SK-N-SH treated with all-trans-retinoic acid at 6 μM for 48 hours (cell line): ENCODE measurements at regions not wholly inside any gene's neighbourhood (a gene's known extent, or its start where the extent isn't known, plus 50 kb on each side); places are given as distances from the start of the nearest gene placed in this dataset.

Experiments used
- ATAC-seq: fragments of 200-7000 bp; cut with Tn5 transposase; 3 replicates; pipeline ENCODE4 v1.9.1; 2020; ENCODE audit warnings: mild to moderate bottlenecking, moderate library complexity
- ARNTL ChIP-seq: fragments of 450-650 bp; formaldehyde crosslinking; IDR thresholded peaks from 2 replicates; pipeline ENCODE4 v1.5.0; 2020; ENCODE audit warnings: low read depth, mild to moderate bottlenecking, moderate library complexity, borderline replicate concordance
- BACH2 ChIP-seq: fragments of 250-450 bp; sonication (Bioruptor Pico); IDR thresholded peaks from 2 replicates; pipeline ENCODE4 v1.9.0; 2021; ENCODE audit warnings: mild to moderate bottlenecking, borderline replicate concordance
- CSDC2 ChIP-seq: fragments of 250-450 bp; sonication (Bioruptor Pico); IDR thresholded peaks from 2 replicates; pipeline ENCODE4 v1.5.0; 2020; ENCODE audit warnings: mild to moderate bottlenecking, moderate library complexity
- ESRRG ChIP-seq: fragments of 250-450 bp; sonication (Bioruptor Pico); IDR thresholded peaks from 2 replicates; pipeline ENCODE4 v1.6.1; 2021; ENCODE audit warnings: mild to moderate bottlenecking
- GLIS3 ChIP-seq: fragments of 250-450 bp; sonication (Bioruptor Pico); IDR thresholded peaks from 2 replicates; pipeline ENCODE4 v1.5.0; 2020; ENCODE audit warnings: mild to moderate bottlenecking, moderate library complexity
- OSR1 ChIP-seq: fragments of 250-450 bp; sonication (Bioruptor Pico); IDR thresholded peaks from 2 replicates; pipeline ENCODE4 v1.8.0; 2022; ENCODE audit warnings: moderate library complexity, mild to moderate bottlenecking, inconsistent platforms
- PPARA ChIP-seq: fragments of 250-450 bp; sonication (Bioruptor Pico); IDR thresholded peaks from 2 replicates; pipeline ENCODE4 v1.5.0; 2020; ENCODE audit warnings: mild to moderate bottlenecking, borderline replicate concordance
- RARB ChIP-seq: fragments of 250-450 bp; sonication (Bioruptor Pico); IDR thresholded peaks from 2 replicates; pipeline ENCODE4 v1.8.0; 2021; ENCODE audit warnings: mild to moderate bottlenecking, moderate library complexity
- SNAI2 ChIP-seq: fragments of 250-450 bp; sonication (Bioruptor Pico); IDR thresholded peaks from 2 replicates; pipeline ENCODE4 v1.5.0; 2020; ENCODE audit warnings: mild to moderate bottlenecking, moderate library complexity
- TCF4 ChIP-seq: fragments of 250-450 bp; sonication (Bioruptor Pico); IDR thresholded peaks from 2 replicates; pipeline ENCODE4 v1.8.0; 2021; ENCODE audit warnings: mild to moderate bottlenecking, moderate library complexity, borderline replicate concordance
- TOX ChIP-seq: fragments of 250-450 bp; sonication (Bioruptor Pico); IDR thresholded peaks from 2 replicates; pipeline ENCODE4 v1.8.0; 2021; ENCODE audit warnings: mild to moderate bottlenecking, moderate library complexity, borderline replicate concordance
- ZFP3 ChIP-seq: fragments of 250-450 bp; sonication (Bioruptor Pico); IDR thresholded peaks from 2 replicates; pipeline ENCODE4 v1.5.0; 2020; ENCODE audit warnings: mild to moderate bottlenecking, moderate library complexity
- ZFP30 ChIP-seq: fragments of 450-650 bp; formaldehyde crosslinking; IDR thresholded peaks from 2 replicates; pipeline ENCODE4 v1.5.0; 2022; ENCODE audit warnings: mild to moderate bottlenecking, moderate library complexity
- ZNF565 ChIP-seq: fragments of 450-650 bp; formaldehyde crosslinking; conservative IDR thresholded peaks from 2 replicates; pipeline ENCODE4 v1.5.0; 2020; ENCODE audit warnings: low read depth, mild to moderate bottlenecking, moderate library complexity
- ZNF70 ChIP-seq: fragments of 450-650 bp; formaldehyde crosslinking; IDR thresholded peaks from 2 replicates; pipeline ENCODE4 v1.5.0; 2020; ENCODE audit warnings: mild to moderate bottlenecking, moderate library complexity
- ZNF8 ChIP-seq: fragments of 450-650 bp; formaldehyde crosslinking; IDR thresholded peaks from 2 replicates; pipeline ENCODE4 v1.5.0; 2020; ENCODE audit warnings: mild to moderate bottlenecking, moderate library complexity
- TF ChIP-seq, protein P1 (sequence below): fragments of 250-450 bp; sonication (Bioruptor Pico); IDR thresholded peaks from 2 replicates; pipeline ENCODE4 v1.5.1; 2020; ENCODE audit warnings: low read depth, mild to moderate bottlenecking, moderate library complexity
- TF ChIP-seq, protein P2 (sequence below): fragments of 250-450 bp; sonication (Bioruptor Pico); IDR thresholded peaks from 2 replicates; pipeline ENCODE4 v1.8.0; 2020; ENCODE audit warnings: mild to moderate bottlenecking, moderate library complexity, borderline replicate concordance
- TF ChIP-seq, protein P3 (sequence below): fragments of 250-450 bp; sonication (Bioruptor Pico); IDR thresholded peaks from 2 replicates; pipeline ENCODE4 v1.8.0; 2021; ENCODE audit warnings: low read depth, mild to moderate bottlenecking, moderate library complexity, borderline replicate concordance
- TF ChIP-seq, protein P4 (sequence below): fragments of 250-450 bp; sonication (Bioruptor Pico); IDR thresholded peaks from 2 replicates; pipeline ENCODE4 v1.5.0; 2020; ENCODE audit warnings: mild to moderate bottlenecking, moderate library complexity
- TF ChIP-seq, protein P5 (sequence below): fragments of 250-450 bp; sonication (Bioruptor Pico); IDR thresholded peaks from 2 replicates; pipeline ENCODE4 v1.5.1; 2021; ENCODE audit warnings: mild to moderate bottlenecking, moderate library complexity

DNA sequence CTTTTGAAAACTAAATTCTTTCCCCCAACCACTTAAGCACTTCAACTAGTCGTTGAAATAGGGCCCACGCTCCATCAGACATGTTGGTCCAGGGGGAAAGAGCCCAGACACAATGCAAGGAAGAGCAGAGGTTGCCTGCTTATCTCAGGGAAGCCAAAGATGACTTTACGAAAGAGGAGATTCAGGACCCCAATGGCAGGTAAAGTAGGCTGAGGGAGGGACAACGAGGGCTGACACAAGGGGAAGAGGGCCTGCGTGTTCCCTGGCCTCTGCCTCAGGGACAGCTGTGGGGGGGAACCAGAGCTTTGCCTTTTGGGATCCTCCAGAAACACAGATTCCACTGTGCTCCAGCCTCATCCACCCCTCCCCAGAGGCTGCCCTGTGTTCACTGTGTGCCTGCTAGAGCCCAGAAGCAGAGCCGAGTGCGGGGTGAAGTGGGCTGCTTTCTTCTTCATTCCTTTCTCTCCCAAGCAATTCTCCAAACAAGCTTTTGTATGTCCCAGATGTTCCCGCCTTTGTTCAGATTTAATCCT is 135.5 kb upstream of the GRIK3 start:
- TF ChIP-seq SNAI2 (CRISPR knock-in tag) (no peak), OSR1 (no peak), ZNF565 (CRISPR knock-in tag) (no peak), BACH2 (no peak), ZFP3 (no peak), GLIS3 (CRISPR knock-in tag) (no peak), ZFP30 (CRISPR knock-in tag) (no peak), TOX (CRISPR knock-in tag) (no peak), ESRRG (no peak), CSDC2 (CRISPR knock-in tag) (no peak), RARB (CRISPR knock-in tag) (no peak), ZNF8 (CRISPR knock-in tag) (no peak), PPARA (CRISPR knock-in tag) (no peak), ZNF70 (CRISPR knock-in tag) (no peak)
- TF ChIP-seq, protein P1, sequence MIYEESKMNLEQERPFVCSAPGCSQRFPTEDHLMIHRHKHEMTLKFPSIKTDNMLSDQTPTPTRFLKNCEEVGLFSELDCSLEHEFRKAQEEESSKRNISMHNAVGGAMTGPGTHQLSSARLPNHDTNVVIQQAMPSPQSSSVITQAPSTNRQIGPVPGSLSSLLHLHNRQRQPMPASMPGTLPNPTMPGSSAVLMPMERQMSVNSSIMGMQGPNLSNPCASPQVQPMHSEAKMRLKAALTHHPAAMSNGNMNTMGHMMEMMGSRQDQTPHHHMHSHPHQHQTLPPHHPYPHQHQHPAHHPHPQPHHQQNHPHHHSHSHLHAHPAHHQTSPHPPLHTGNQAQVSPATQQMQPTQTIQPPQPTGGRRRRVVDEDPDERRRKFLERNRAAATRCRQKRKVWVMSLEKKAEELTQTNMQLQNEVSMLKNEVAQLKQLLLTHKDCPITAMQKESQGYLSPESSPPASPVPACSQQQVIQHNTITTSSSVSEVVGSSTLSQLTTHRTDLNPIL (CRISPR knock-in tag), result no peak
- TF ChIP-seq, protein P2, sequence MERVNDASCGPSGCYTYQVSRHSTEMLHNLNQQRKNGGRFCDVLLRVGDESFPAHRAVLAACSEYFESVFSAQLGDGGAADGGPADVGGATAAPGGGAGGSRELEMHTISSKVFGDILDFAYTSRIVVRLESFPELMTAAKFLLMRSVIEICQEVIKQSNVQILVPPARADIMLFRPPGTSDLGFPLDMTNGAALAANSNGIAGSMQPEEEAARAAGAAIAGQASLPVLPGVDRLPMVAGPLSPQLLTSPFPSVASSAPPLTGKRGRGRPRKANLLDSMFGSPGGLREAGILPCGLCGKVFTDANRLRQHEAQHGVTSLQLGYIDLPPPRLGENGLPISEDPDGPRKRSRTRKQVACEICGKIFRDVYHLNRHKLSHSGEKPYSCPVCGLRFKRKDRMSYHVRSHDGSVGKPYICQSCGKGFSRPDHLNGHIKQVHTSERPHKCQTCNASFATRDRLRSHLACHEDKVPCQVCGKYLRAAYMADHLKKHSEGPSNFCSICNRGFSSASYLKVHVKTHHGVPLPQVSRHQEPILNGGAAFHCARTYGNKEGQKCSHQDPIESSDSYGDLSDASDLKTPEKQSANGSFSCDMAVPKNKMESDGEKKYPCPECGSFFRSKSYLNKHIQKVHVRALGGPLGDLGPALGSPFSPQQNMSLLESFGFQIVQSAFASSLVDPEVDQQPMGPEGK (CRISPR knock-in tag), result no peak
- TF ChIP-seq, protein P3, sequence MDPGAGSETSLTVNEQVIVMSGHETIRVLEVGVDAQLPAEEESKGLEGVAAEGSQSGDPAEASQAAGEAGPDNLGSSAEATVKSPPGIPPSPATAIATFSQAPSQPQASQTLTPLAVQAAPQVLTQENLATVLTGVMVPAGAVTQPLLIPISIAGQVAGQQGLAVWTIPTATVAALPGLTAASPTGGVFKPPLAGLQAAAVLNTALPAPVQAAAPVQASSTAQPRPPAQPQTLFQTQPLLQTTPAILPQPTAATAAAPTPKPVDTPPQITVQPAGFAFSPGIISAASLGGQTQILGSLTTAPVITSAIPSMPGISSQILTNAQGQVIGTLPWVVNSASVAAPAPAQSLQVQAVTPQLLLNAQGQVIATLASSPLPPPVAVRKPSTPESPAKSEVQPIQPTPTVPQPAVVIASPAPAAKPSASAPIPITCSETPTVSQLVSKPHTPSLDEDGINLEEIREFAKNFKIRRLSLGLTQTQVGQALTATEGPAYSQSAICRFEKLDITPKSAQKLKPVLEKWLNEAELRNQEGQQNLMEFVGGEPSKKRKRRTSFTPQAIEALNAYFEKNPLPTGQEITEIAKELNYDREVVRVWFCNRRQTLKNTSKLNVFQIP (CRISPR knock-in tag), result no peak
- no peak for ATAC-seq

DNA sequence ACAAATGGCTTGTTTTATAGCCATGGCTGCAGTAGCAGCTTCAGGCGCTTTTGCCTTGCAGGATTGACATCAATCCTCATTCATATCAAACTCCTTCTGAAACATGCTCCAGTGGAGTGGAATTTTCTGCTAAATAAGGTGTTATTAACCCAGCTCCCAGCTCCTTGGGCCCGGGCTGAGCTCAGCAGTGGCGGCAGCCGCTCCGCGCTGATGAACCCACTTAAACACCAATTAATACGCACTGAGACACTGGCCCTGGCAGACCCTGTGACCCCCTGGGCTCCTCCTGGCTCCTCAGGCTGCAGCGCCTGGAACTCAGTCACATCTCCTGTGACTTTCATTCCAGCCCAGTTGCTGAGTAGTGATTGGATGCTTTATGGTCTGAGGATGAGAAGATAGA is 137.4 kb upstream of the GRIK3 start:
- no peak for ATAC-seq
- TF ChIP-seq GLIS3 (CRISPR knock-in tag), result no peak
- TF ChIP-seq, protein P1 (CRISPR knock-in tag), result no peak
- TF ChIP-seq ZNF8 (CRISPR knock-in tag), result no peak
- no peak for TF ChIP-seq ARNTL
- TF ChIP-seq TCF4, result no peak
- TF ChIP-seq TOX (CRISPR knock-in tag), result no peak
- TF ChIP-seq, protein P4, sequence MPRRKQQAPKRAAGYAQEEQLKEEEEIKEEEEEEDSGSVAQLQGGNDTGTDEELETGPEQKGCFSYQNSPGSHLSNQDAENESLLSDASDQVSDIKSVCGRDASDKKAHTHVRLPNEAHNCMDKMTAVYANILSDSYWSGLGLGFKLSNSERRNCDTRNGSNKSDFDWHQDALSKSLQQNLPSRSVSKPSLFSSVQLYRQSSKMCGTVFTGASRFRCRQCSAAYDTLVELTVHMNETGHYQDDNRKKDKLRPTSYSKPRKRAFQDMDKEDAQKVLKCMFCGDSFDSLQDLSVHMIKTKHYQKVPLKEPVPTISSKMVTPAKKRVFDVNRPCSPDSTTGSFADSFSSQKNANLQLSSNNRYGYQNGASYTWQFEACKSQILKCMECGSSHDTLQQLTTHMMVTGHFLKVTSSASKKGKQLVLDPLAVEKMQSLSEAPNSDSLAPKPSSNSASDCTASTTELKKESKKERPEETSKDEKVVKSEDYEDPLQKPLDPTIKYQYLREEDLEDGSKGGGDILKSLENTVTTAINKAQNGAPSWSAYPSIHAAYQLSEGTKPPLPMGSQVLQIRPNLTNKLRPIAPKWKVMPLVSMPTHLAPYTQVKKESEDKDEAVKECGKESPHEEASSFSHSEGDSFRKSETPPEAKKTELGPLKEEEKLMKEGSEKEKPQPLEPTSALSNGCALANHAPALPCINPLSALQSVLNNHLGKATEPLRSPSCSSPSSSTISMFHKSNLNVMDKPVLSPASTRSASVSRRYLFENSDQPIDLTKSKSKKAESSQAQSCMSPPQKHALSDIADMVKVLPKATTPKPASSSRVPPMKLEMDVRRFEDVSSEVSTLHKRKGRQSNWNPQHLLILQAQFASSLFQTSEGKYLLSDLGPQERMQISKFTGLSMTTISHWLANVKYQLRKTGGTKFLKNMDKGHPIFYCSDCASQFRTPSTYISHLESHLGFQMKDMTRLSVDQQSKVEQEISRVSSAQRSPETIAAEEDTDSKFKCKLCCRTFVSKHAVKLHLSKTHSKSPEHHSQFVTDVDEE (CRISPR knock-in tag), result no peak
- no peak for TF ChIP-seq PPARA (CRISPR knock-in tag)
- no peak for TF ChIP-seq ESRRG
- TF ChIP-seq ZNF70 (CRISPR knock-in tag), result no peak
- TF ChIP-seq, protein P5, sequence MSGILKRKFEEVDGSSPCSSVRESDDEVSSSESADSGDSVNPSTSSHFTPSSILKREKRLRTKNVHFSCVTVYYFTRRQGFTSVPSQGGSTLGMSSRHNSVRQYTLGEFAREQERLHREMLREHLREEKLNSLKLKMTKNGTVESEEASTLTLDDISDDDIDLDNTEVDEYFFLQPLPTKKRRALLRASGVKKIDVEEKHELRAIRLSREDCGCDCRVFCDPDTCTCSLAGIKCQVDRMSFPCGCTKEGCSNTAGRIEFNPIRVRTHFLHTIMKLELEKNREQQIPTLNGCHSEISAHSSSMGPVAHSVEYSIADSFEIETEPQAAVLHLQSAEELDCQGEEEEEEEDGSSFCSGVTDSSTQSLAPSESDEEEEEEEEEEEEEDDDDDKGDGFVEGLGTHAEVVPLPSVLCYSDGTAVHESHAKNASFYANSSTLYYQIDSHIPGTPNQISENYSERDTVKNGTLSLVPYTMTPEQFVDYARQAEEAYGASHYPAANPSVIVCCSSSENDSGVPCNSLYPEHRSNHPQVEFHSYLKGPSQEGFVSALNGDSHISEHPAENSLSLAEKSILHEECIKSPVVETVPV, result no peak
- no peak for TF ChIP-seq ZFP3
- TF ChIP-seq ZFP30 (CRISPR knock-in tag), result no peak
- no peak for TF ChIP-seq RARB (CRISPR knock-in tag)
- TF ChIP-seq OSR1, result no peak
- TF ChIP-seq CSDC2 (CRISPR knock-in tag), result no peak
